ENCODE measurements at regions not wholly inside any gene's neighbourhood (a gene's known extent, or its start where the extent isn't known, plus 50 kb on each side); places are given as distances from the start of the nearest gene placed in this dataset.

DNA sequence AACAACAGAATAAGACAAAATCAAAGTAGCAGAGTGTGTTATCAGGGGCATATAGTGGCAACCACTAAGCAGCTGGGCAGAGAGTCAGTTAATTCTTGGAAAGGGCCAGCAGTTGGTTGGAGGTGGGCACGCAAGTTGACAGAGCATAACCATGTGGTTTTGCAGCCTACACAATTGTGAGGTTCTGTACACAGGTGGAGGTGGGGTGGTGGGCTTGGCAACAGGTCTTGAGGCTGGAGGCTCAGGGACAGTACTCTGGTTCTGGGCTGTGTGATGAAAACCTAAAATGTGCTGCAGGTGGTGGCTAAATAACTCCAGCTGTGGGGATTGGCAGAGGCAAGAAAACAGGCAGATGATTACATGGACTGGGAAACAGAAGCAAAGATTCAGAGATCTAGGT, 1112.7 kb downstream of the PDHA2 start:
- no peaks in the 10 kb centered on the region for H3K9me3 Mint-ChIP-seq
- TF ChIP-seq, protein P1, sequence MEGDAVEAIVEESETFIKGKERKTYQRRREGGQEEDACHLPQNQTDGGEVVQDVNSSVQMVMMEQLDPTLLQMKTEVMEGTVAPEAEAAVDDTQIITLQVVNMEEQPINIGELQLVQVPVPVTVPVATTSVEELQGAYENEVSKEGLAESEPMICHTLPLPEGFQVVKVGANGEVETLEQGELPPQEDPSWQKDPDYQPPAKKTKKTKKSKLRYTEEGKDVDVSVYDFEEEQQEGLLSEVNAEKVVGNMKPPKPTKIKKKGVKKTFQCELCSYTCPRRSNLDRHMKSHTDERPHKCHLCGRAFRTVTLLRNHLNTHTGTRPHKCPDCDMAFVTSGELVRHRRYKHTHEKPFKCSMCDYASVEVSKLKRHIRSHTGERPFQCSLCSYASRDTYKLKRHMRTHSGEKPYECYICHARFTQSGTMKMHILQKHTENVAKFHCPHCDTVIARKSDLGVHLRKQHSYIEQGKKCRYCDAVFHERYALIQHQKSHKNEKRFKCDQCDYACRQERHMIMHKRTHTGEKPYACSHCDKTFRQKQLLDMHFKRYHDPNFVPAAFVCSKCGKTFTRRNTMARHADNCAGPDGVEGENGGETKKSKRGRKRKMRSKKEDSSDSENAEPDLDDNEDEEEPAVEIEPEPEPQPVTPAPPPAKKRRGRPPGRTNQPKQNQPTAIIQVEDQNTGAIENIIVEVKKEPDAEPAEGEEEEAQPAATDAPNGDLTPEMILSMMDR (IDR thresholded peaks at IDR 0.05; ENCODE audit: unreplicated experiment in 3 of 3), result no peak
- H3K27me3 Mint-ChIP-seq (ENCODE audit: low read depth), result no peaks in the 10 kb centered on the region
- no peak overlapping the region for H3K4me3 Mint-ChIP-seq
- no peaks in the 10 kb centered on the region for H3K36me3 Mint-ChIP-seq (ENCODE audit: low read depth)
- H3K4me1 Mint-ChIP-seq, result no peaks in the 10 kb centered on the region
- no peak overlapping the region for H3K27ac Mint-ChIP-seq

DNA sequence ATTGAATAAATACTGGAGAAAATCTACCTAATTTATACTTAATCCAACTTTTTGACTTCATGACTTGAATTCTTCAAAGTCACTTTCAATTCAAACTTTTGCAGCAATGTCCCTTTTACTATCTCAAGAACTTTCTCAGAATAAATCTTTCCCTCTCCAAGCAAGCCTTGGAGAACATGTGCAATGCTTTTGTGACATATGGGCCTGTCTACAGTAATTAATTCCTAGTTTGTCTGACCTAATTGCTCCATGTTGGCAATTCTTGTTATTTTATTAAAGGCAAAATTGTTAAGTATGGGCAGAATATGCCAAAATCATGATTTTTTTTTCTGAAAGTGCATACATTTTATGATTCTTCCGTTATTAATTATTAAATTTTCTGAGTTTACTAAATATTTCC, 1115.3 kb downstream of the PDHA2 start:
- Mint-ChIP-seq H3K27ac (no peak overlapping the region), H3K9me3 (no peaks in the 10 kb centered on the region), H3K4me3 (no peak overlapping the region), H3K27me3 (ENCODE audit: low read depth) (no peaks in the 10 kb centered on the region), H3K4me1 (no peaks in the 10 kb centered on the region), H3K36me3 (ENCODE audit: low read depth) (no peaks in the 10 kb centered on the region)
- TF ChIP-seq, protein P1 (IDR thresholded peaks at IDR 0.05; ENCODE audit: unreplicated experiment in 3 of 3), result no peak

DNA sequence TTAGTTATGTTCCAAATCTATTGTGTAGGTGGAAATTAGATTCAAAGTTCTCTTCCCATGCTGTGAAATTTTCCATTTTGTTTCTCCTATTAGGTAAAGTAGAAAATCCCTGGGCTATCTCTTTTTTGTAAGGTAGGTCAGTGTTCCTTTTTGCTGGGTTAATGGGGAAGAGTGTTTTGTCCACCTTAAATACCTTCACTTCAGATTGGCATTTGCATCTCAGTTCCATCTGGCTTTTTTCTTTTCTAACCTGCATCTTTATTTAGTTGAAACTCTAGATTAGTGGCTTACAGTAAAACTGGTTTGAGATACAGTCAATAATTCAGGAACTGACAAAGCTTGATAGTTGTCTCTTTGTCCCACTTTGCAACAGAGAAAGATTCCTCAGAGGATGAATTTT, 1115.8 kb downstream of the PDHA2 start:
- Mint-ChIP-seq H3K36me3 (ENCODE audit: low read depth) (no peaks in the 10 kb centered on the region), H3K4me1 (no peaks in the 10 kb centered on the region), H3K4me3 (no peak overlapping the region), H3K27ac (no peak overlapping the region), H3K27me3 (ENCODE audit: low read depth) (no peaks in the 10 kb centered on the region), H3K9me3 (no peaks in the 10 kb centered on the region)
- TF ChIP-seq, protein P1 (IDR thresholded peaks at IDR 0.05; ENCODE audit: unreplicated experiment in 3 of 3), result no peak

DNA sequence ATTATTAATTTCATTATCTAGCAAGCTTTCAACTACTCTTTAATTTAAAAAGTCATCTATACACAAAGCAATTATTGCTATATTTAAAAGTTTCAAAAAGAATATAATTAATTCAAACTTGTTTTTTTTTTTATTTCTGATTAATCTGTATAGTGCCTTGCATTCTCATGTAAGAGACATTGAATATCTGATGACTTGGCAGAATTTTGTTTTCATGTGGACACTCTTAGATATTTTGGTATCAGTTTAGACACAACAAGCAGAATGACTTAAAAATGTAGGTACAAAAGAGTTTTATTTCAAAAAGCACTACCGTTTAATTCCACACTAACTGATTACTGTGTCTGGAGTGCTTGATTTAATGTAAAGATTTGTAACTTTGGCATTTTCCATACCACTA, 1129.6 kb downstream of the PDHA2 start:
- H3K9me3 Mint-ChIP-seq, result peaks cover 9% of the 10 kb centered on the region
- H3K4me1 Mint-ChIP-seq, result no peaks in the 10 kb centered on the region
- H3K4me3 Mint-ChIP-seq, result no peak overlapping the region
- H3K36me3 Mint-ChIP-seq (ENCODE audit: low read depth), result no peaks in the 10 kb centered on the region
- H3K27ac Mint-ChIP-seq, result no peak overlapping the region
- TF ChIP-seq, protein P1 (IDR thresholded peaks at IDR 0.05; ENCODE audit: unreplicated experiment in 3 of 3), result no peak
- no peaks in the 10 kb centered on the region for H3K27me3 Mint-ChIP-seq (ENCODE audit: low read depth)

DNA sequence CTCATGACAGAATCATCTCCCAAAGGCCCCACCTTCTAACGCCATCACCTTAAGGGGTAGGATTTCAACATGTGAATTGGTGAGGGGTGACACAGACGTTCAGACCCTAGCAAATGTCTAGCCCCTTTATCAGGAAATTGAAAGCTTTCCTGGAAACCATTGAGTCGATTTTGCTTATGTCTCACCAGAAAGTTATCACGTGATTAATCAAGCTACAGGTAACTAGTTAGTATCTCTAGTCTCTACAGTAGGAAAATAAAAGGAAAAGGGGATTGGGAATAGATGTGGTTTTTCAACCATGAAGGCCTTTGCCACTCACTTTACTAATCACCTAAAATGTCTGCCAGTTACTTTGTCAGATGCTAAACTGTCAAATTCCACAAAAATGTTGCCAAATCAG, 1133.0 kb downstream of the PDHA2 start:
- TF ChIP-seq, protein P1 (IDR thresholded peaks at IDR 0.05; ENCODE audit: unreplicated experiment in 3 of 3), result no peak
- H3K4me3 Mint-ChIP-seq, result no peak overlapping the region
- H3K36me3 Mint-ChIP-seq (ENCODE audit: low read depth), result no peaks in the 10 kb centered on the region
- peaks cover 3% of the 10 kb centered on the region for H3K9me3 Mint-ChIP-seq
- no peaks in the 10 kb centered on the region for H3K27me3 Mint-ChIP-seq (ENCODE audit: low read depth)
- no peaks in the 10 kb centered on the region for H3K4me1 Mint-ChIP-seq
- no peak overlapping the region for H3K27ac Mint-ChIP-seq

DNA sequence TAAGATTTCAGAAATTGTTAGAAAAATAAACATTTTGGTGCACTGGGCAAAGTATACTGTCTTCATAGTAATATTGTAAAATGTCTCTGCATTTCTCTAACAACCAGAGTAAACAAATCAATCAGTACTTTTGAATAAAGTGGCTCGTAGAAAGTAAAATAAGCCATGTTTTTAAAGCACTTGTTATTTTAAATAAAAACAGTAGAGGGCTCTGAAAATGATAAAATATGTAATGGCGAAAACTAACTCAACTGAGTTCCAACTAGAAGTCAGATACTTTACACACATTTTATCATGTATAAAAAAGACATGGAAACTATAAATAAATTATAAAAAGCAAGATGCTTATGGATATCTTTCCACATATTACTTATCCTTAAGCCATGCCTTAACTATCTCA, 1134.4 kb downstream of the PDHA2 start:
- no peaks in the 10 kb centered on the region for H3K4me1 Mint-ChIP-seq
- no peaks in the 10 kb centered on the region for H3K36me3 Mint-ChIP-seq (ENCODE audit: low read depth)

More for the DNA sequence above, 1134.4 kb downstream of the PDHA2 start:
- TF ChIP-seq, protein P1 (IDR thresholded peaks at IDR 0.05; ENCODE audit: unreplicated experiment in 3 of 3), result no peak
- Mint-ChIP-seq H3K4me3 (no peak overlapping the region), H3K27me3 (ENCODE audit: low read depth) (no peaks in the 10 kb centered on the region), H3K9me3 (no peaks in the 10 kb centered on the region), H3K27ac (no peak overlapping the region)
